Ishikawa (cell line): ENCODE measurements at regions not wholly inside any gene's neighbourhood (a gene's known extent, or its start where the extent isn't known, plus 50 kb on each side); places are given as distances from the start of the nearest gene placed in this dataset.

Experiments used
- CEBPB ChIP-seq: IDR thresholded peaks from 2 replicates; pipeline ENCODE4 v1.6.1; 2012
- CREB1 ChIP-seq: IDR thresholded peaks from 2 replicates; pipeline ENCODE4 v1.6.1; 2012; ENCODE audit warnings: low read depth
- EP300 ChIP-seq: IDR thresholded peaks from 2 replicates; pipeline ENCODE4 v1.6.1; 2012; ENCODE audit warnings: borderline replicate concordance
- FOXM1 ChIP-seq: IDR thresholded peaks from 2 replicates; pipeline ENCODE4 v1.6.1; 2012; ENCODE audit warnings: low read depth, borderline replicate concordance
- MAX ChIP-seq: IDR thresholded peaks from 2 replicates; pipeline ENCODE4 v1.6.1; 2012
- NFIC ChIP-seq: IDR thresholded peaks from 2 replicates; pipeline ENCODE4 v1.6.1; 2012
- RAD21 ChIP-seq: IDR thresholded peaks from 2 replicates; pipeline ENCODE4 v1.6.1; 2012; ENCODE audit warnings: low read depth
- REST ChIP-seq: IDR thresholded peaks from 2 replicates; pipeline ENCODE4 v1.6.1; 2012; ENCODE audit warnings: low read depth, mild to moderate bottlenecking
- TAF1 ChIP-seq: IDR thresholded peaks from 2 replicates; pipeline ENCODE4 v1.6.1; 2012; ENCODE audit warnings: low read depth, mild to moderate bottlenecking
- TCF12 ChIP-seq: IDR thresholded peaks from 2 replicates; pipeline ENCODE4 v1.6.1; 2012; ENCODE audit warnings: low read depth
- TEAD4 ChIP-seq: IDR thresholded peaks from 2 replicates; pipeline ENCODE4 v1.6.1; 2012
- USF1 ChIP-seq: IDR thresholded peaks from 2 replicates; pipeline ENCODE4 v1.6.1; 2012
- YY1 ChIP-seq: IDR thresholded peaks from 2 replicates; pipeline ENCODE4 v1.6.1; 2012; ENCODE audit warnings: low read depth
- ZBTB7A ChIP-seq: IDR thresholded peaks from 2 replicates; pipeline ENCODE4 v1.6.1; 2012; ENCODE audit warnings: low read depth

GRCh38 chr9:99305820-99306811 is 84.0 kb downstream of the SEC61B start:
- TF ChIP-seq EP300 (no peak), TAF1 (no peak), MAX (no peak), YY1 (no peak), TCF12 (no peak), FOXM1 (no peak), CREB1 (no peak), USF1 (no peak), REST (no peak), TEAD4 (no peak), ZBTB7A (no peak), NFIC (no peak), CEBPB (no peak), RAD21 (no peak)
